ENCODE measurements at regions not wholly inside any gene's neighbourhood (a gene's known extent, or its start where the extent isn't known, plus 50 kb on each side); places are given as distances from the start of the nearest gene placed in this dataset.
A peak's percentile ranks its signal among the peaks of the same experiment; 100 is the strongest.
"Not testable (repeated sequence)": the region's sequence is repeated elsewhere in the genome, so short reads cannot be mapped to it uniquely, and the experiment has no call there.

DNA sequence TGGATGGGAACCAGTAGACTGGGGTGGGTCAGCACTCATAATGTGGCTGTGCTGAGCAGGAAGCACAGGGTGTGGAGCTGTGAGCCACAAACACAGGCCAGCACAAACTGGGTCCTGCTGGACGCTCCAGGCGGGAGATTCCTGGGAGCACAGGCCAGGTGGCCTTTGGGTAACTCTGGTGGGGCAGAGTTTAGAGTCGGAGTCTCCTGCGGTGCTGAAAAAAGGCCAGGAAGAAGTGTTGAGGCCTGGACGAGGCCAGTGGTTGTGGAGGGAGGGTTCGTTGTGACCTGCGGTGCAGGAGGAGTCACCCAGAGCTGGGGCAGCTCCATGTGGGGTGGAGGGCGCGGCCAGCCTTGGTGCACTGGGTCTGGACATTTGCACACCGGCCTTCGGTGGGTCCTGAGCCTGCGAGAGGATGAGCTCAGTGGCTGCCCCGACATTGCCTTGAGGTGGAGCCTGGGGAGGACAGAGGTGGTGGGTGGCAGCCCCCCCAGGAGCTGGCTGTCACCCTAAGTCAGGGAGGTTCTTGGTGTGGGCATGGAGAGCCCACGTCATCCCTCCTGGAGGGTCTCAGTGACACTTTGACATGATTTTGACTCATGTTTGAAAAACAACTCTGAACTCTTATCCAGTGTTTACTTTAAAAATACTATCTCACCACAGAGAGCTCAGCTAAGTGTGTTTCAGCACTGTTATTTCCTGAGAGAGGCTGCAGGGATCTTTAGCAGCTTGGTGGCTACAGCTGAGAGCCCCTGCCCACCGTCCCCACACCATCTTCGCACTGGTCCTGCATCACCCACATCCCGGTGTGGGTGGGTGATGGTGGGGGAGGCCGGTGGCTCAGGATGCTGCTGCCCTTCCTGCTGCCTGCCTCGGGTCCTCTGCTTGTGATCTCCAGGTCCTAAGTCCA lies 98.7 kb downstream of the NPIPB11 start:
- H4K20me1 ChIP-seq: no peaks in the 10 kb centered on the region
- no peak overlapping the region for H3K4me2 ChIP-seq
- no peak overlapping the region for H3K4me3 ChIP-seq
- H3K4me1 ChIP-seq: no peaks in the 10 kb centered on the region
- no peak overlapping the region for H3K27ac ChIP-seq
- TF ChIP-seq Cebpa-rat (IDR thresholded peaks at IDR 0.05): no peak
- no peaks in the 10 kb centered on the region for H3K27me3 ChIP-seq
- H3K9ac ChIP-seq: no peak overlapping the region
- no peaks in the 10 kb centered on the region for H3K36me3 ChIP-seq
- no peaks in the 10 kb centered on the region for H3K9me3 ChIP-seq

DNA sequence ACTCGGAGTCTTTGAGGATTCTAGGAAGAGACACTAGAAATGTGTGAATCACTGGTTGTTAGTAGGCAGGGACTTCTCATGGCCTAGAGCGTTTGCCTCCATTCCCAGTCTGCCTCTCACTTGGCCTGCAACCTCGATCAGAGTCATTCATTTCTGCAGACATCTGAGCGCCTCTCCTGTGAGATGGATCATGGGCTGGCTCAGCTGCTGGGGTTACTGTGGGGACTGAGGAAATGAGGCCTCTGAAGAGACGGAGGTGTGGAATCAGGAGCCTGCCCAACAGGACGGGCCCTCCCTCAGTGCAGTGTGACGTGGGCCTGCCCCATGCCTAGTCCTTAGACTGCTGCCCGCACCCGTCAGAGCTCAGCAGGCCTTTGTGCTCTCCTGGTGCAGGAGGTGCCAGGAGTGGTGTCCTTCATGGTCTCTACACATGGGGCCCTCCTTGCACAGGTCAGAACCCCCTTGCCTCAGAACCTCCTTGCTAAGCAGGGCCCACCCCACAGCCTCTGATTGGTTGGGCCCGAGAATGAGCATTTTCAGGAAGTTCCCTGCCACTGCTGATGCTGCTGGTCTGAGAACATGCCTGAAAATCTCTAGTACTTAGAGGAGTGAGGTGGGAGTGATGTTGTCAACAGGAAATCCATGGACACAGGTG lies 99.4 kb downstream of the NPIPB11 start:
- Histone ChIP-seq H3K27me3 (no peaks in the 10 kb centered on the region), H3K9me3 (no peaks in the 10 kb centered on the region), H3K4me2 (no peak overlapping the region), H3K9ac (no peak overlapping the region), H3K36me3 (no peaks in the 10 kb centered on the region), H3K4me3 (no peak overlapping the region), H3K27ac (no peak overlapping the region), H4K20me1 (no peaks in the 10 kb centered on the region), H3K4me1 (peaks cover under 1% of the 10 kb centered on the region; the same call in 1 of the 2 replicates)
- no peak for TF ChIP-seq Cebpa-rat (IDR thresholded peaks at IDR 0.05)

DNA sequence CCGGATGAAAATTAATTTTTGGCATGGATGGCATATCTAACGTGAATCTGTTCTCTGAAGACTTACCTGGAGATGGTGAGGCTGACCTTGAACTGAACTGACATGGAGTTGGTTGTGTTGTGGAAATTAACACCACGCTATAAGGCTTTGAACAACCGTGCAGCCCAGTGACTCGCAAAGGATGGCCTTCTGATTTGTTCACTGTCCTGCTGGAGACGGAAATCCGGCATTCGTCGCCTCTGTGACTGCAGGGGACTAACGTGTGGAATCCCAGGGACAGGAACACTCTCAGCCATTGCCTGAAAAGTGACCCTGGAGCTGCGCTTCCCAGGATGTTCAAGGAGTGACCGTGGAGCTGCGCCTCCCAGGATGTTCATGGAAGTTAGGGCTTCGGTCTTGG lies 100.3 kb downstream of the NPIPB11 start:
- no peaks in the 10 kb centered on the region for H3K36me3 ChIP-seq
- no peak for TF ChIP-seq Cebpa-rat (IDR thresholded peaks at IDR 0.05)
- no peak overlapping the region for H3K27ac ChIP-seq
- H3K9ac ChIP-seq: no peak overlapping the region
- H3K4me2 ChIP-seq: no peak overlapping the region
- H3K4me3 ChIP-seq: no peak overlapping the region
- peaks cover 9% of the 10 kb centered on the region for H3K4me1 ChIP-seq
- no peaks in the 10 kb centered on the region for H3K9me3 ChIP-seq
- H4K20me1 ChIP-seq: no peaks in the 10 kb centered on the region
- no peaks in the 10 kb centered on the region for H3K27me3 ChIP-seq

DNA sequence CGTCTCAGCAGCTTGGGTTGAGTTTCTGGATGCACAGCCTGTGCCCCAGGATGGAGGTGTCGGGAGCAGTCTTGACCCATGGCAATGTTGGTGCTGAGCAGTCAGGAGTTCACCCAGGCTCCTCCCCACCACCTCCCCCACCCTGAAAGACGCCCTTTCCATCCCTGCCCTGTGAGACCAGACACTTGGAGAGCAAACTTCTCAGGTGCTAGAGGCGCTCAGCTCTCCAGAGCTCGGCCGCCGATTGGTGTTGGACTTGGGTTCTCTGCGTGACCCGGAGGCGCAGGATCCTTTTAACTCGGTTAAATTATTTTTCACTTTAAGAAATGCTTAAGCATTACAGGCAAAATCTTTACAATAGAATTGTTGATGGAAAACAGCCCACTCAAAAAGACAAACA lies 101.5 kb downstream of the NPIPB11 start:
- not testable (repeated sequence) for H3K36me3 ChIP-seq, H3K4me2 ChIP-seq, H3K27me3 ChIP-seq, H4K20me1 ChIP-seq, H3K9ac ChIP-seq, H3K9me3 ChIP-seq, H3K4me3 ChIP-seq, H3K27ac ChIP-seq
- peaks cover 12% of the 10 kb centered on the region for H3K4me1 ChIP-seq

DNA sequence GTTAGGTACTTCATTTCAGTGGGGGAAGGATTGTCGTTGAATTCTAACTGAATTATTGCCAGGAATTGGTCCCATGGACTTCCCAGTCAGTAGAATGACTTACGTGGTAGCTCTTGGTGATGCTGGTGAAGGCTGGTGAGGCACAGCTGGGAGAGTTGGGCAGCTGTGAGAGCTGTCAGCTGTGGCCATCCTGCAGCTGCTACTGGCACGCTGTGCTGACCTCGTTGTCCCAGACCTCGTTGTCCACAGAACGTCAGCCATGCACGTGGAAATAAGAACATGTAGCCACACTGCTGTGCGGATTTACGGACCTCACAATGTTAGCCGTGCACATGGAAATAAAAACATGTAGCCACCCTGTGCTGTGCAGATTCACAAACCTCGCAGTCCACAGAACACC lies 102.3 kb downstream of the NPIPB11 start:
- TF ChIP-seq Cebpa-rat (IDR thresholded peaks at IDR 0.05): no peak
- H3K36me3 ChIP-seq: no peaks in the 10 kb centered on the region
- no peak overlapping the region for H3K9ac ChIP-seq
- peaks cover 12% of the 10 kb centered on the region for H3K4me1 ChIP-seq
- no peaks in the 10 kb centered on the region for H4K20me1 ChIP-seq
- H3K4me2 ChIP-seq: no peak overlapping the region
- H3K9me3 ChIP-seq: no peaks in the 10 kb centered on the region
- H3K4me3 ChIP-seq: no peak overlapping the region
- no peak overlapping the region for H3K27ac ChIP-seq
- no peaks in the 10 kb centered on the region for H3K27me3 ChIP-seq

DNA sequence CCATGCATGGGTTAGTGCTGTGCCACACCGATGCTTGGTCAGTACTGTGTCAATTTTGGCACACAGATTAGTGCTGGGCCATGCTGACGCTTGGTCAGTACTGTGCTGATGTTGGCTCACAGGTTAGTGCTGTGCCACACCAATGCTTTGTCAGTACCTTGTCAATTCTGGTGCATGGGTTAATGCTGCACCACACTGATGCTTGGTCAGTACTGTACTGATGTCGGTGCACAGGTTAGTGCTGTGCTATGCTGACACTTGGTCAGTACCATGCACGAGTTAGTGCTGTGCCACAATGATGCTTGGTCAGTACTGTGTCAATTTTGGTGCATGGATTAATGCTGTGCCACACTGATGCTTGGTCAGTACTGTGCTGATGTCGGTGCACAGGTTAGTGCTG lies 103.0 kb downstream of the NPIPB11 start:
- Histone ChIP-seq H3K9ac (no peak overlapping the region), H3K27ac (no peak overlapping the region)
- no peak for TF ChIP-seq Cebpa-rat (IDR thresholded peaks at IDR 0.05)

DNA sequence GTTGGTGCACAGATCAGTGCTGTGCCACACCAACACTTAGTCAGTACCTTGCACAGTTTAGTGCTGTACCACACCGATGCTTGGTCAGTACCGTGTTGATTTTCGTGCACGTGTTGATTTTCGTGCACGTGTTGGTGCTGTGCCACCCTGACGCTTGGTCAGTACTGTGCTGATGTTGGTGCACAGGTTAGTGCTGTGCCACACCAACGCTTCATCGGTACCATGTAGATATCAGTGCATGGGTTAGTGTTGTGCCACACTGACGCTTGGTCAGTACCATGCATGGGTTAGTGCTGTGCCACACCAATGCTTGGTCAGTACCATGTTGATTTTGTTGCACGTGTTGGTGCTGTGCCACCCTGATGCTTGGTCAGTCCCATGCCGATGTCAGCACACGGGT lies 103.5 kb downstream of the NPIPB11 start:
- TF ChIP-seq Cebpa-rat (IDR thresholded peaks at IDR 0.05): no peak
- Histone ChIP-seq H3K4me3 (no peak overlapping the region), H3K9ac (no peak overlapping the region), H3K27me3 (no peaks in the 10 kb centered on the region), H3K9me3 (no peaks in the 10 kb centered on the region), H3K4me1 (peaks cover 12% of the 10 kb centered on the region), H4K20me1 (no peaks in the 10 kb centered on the region), H3K4me2 (no peak overlapping the region), H3K27ac (no peak overlapping the region), H3K36me3 (no peaks in the 10 kb centered on the region)

More for the DNA sequence above, 103.0 kb downstream of the NPIPB11 start:
- H3K4me1 ChIP-seq: peaks cover 12% of the 10 kb centered on the region
- H3K4me3 ChIP-seq: no peak overlapping the region
- no peaks in the 10 kb centered on the region for H3K9me3 ChIP-seq
- H3K27me3 ChIP-seq: no peaks in the 10 kb centered on the region
- no peaks in the 10 kb centered on the region for H3K36me3 ChIP-seq
- H3K4me2 ChIP-seq: no peak overlapping the region
- no peaks in the 10 kb centered on the region for H4K20me1 ChIP-seq

DNA sequence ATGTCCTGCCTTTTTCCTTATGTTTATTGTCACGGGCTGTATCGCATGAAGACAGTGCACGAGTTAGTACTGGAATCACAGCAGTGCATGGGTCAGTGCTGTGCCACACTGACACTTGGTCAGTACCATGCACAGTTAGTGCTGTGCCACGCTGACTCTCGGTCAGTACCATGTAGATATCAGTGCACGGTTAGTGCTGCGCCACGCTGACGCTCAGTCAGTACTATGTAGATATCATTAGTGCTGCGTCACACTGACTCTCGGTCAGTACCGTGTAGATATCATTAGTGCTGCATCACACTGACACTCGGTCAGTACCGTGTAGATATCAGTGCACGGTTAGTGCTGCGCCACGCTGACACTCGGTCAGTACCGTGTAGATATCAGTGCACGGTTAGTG lies 104.1 kb downstream of the NPIPB11 start:
- H3K9ac ChIP-seq, H4K20me1 ChIP-seq, H3K9me3 ChIP-seq, H3K36me3 ChIP-seq, H3K27ac ChIP-seq, H3K27me3 ChIP-seq, H3K4me2 ChIP-seq, H3K4me3 ChIP-seq: not testable (repeated sequence)
- H3K4me1 ChIP-seq: peaks cover 12% of the 10 kb centered on the region

DNA sequence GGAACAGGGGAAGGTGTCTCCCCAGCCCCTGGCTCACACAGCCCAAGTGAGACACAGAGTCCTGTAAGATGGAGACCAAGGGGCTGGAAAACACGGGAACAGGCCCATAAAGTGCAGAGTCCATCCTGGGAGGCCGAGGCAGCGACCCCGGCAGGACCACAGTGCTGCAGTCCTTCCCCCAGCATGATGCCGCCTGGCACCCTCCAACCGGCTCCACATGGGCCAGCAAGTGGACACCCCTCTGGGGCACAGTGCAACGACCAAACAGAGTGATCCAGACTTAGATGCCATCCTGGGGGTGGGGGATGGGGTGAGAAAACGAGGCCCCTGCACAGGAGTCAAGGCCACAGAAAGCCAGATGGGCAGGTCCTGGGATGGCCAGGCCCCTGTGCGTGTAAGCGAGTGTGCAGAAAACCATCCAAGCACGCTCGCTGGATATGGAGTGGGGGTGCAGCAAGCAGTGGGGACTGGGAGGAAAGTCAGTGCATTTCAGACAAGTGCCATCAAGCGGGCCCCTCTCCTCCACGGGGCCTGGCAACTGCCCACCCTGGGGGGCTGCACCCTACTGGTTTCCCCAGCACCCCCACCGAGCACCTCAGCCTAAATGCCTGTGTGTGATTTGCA lies 104.7 kb downstream of the NPIPB11 start:
- H3K9ac ChIP-seq, H4K20me1 ChIP-seq, H3K27me3 ChIP-seq, H3K4me3 ChIP-seq, H3K9me3 ChIP-seq, H3K36me3 ChIP-seq, H3K27ac ChIP-seq: not testable (repeated sequence)
- Histone ChIP-seq H3K4me2 (peak overlapping the region; percentile 47), H3K4me1 (peaks cover 13% of the 10 kb centered on the region)

DNA sequence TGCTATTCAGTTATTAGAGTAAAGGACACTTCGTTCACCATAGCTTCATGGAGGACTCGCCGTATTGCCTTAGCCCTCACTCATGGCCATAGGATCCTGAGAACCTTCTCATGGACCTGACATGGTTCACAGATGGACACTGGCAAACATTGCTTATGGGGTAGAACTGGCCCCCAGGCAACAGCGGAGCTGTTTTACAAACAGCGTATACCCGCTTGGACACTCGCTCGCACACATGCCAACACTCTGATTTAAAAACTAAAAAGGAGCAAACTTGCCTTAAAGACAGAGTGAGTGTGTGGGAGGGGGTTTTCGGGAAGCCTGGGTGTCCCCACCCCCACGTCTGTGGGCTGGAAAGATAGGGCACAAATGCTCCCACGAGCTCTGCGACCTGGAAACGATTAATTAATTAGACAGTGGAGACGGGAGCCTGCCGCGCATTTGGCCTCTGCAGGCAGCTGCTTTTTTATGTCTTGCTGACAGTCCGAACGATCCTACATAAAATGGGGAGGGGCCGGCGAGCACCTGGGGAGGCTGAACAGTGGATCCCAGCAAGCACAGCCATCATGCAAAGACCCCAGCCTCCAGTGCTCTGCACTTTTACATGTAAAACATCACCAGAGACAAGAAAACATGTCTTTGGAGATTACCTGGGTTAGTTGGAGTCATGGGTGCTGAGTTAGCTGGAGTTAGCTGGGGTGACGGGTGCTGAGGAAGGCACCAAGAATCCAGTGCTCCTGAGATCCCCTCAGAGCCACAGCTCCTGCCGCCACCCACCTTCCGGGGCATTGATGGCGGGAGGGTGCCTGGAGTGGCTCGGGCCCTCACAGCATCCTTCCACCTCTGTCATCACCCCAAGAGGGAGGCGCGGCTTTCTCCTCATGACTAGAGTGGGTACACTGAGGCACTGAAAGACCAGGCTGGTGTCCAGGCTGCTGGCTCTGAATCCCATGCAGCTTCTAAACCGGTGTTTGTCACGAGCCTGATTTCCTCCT lies 105.7 kb downstream of the NPIPB11 start:
- Histone ChIP-seq H3K4me1 (peaks cover 23% of the 10 kb centered on the region), H3K4me2 (peak overlapping the region; percentile 47)
- not testable (repeated sequence) for H3K4me3 ChIP-seq, H3K27me3 ChIP-seq, H3K27ac ChIP-seq, H3K9ac ChIP-seq, H3K36me3 ChIP-seq, H3K9me3 ChIP-seq, H4K20me1 ChIP-seq

DNA sequence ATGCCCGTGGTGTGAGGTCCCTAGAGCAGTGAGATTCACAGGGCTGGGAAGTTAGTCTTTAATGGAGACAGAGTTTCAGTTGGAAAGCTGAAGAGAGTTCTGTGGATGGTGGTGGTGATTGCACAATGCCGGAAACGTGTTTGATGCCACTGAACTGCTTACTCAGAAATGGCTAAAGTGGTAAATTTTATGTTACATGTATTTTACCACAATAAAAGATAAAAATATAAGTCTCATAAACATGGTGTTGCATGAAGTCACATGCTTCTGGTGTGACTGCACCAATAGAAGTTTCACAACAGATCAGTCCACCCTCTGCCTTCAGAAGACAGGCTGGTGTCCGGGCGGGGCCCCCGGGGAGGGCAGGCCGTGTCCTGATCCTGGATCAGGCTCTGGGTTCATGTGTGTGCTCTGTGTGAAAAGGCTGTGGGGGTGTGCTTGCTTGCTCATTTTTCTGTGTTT lies 106.5 kb downstream of the NPIPB11 start:
- not testable (repeated sequence) for H3K27ac ChIP-seq, H3K4me3 ChIP-seq, H3K4me2 ChIP-seq

DNA sequence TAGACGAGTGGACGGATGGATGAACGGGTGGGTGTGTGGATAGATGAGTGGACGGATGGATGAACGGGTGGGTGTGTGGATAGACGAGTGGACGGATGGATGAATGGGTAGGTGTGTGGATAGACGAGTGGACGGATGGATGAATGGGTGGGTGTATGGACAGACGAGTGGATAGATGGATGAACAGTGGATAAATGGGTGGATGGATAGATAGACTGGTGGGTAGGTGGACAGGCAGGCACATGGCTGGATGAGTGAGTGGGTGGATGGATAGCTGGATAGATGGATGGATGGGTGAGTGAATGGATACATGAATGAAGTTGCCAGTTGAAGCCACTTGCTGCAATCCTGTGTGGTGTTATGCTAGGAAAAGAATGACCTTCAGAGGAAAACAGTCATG lies 107.5 kb downstream of the NPIPB11 start:
- not testable (repeated sequence) for H4K20me1 ChIP-seq, H3K4me3 ChIP-seq, H3K4me2 ChIP-seq, H3K27me3 ChIP-seq, H3K9me3 ChIP-seq, H3K36me3 ChIP-seq, H3K27ac ChIP-seq, H3K9ac ChIP-seq
- H3K4me1 ChIP-seq: peaks cover 28% of the 10 kb centered on the region

More for the DNA sequence above, 106.5 kb downstream of the NPIPB11 start:
- not testable (repeated sequence) for H3K36me3 ChIP-seq, H4K20me1 ChIP-seq, H3K27me3 ChIP-seq, H3K9me3 ChIP-seq, H3K9ac ChIP-seq
- peaks cover 28% of the 10 kb centered on the region for H3K4me1 ChIP-seq

DNA sequence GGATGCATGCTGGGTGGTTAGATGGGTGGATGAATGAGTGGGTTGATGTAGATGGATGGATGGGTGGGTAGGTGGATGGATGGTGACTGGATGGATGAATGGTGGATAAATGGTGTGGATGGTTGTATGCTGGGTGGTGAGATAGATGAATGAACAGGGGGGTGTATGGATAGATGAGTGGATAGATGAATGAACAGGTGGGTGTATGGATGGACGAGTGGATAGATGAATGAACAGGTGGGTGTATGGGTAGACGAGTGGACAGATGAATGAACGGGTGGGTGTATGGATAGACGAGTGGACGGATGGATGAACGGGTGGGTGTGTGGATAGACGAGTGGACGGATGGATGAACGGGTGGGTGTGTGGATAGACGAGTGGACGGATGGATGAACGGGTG lies 108.2 kb downstream of the NPIPB11 start:
- not testable (repeated sequence) for H4K20me1 ChIP-seq, H3K4me3 ChIP-seq, H3K36me3 ChIP-seq, H3K4me2 ChIP-seq, H3K9me3 ChIP-seq, H3K27me3 ChIP-seq, H3K9ac ChIP-seq, H3K27ac ChIP-seq
- H3K4me1 ChIP-seq: peaks cover 28% of the 10 kb centered on the region
